GM21423 (cell line): ENCODE measurements at regions not wholly inside any gene's neighbourhood (a gene's known extent, or its start where the extent isn't known, plus 50 kb on each side); places are given as distances from the start of the nearest gene placed in this dataset.

Source experiments
- ATAC-seq: cut with Tn5 transposase; IDR thresholded peaks from one replicate; pipeline ENCODE4 v1.9.1; 2021; ENCODE audit warnings: mild to moderate bottlenecking, moderate library complexity; ENCODE audit not compliant: unreplicated experiment

GRCh38 chr2:14684516-14684915, 52.0 kb downstream of the LRATD1 start:
- no peak for ATAC-seq

GRCh38 chr2:14690926-14691325, 58.4 kb downstream of the LRATD1 start:
- no peak for ATAC-seq

- no peak for ATAC-seq
These were observed 61.4 kb downstream of the LRATD1 start for GRCh38 chr2:14693874-14694273.

- no peak for ATAC-seq
These were observed 68.2 kb downstream of the LRATD1 start for GRCh38 chr2:14700753-14701152.

GRCh38 chr2:14702258-14702657, 69.7 kb downstream of the LRATD1 start:
- ATAC-seq = no peak

GRCh38 chr2:14706201-14706600, 73.7 kb downstream of the LRATD1 start:
- ATAC-seq = no peak

GRCh38 chr2:14712111-14712510, 79.6 kb downstream of the LRATD1 start:
- ATAC-seq = no peak

GRCh38 chr2:14713248-14713647, 80.7 kb downstream of the LRATD1 start:
- ATAC-seq = no peak

GRCh38 chr2:14715600-14715999, 83.1 kb downstream of the LRATD1 start:
- ATAC-seq = no peak

- no peak for ATAC-seq
These were observed 83.8 kb downstream of the LRATD1 start for GRCh38 chr2:14716319-14716718.

GRCh38 chr2:14717131-14717530, 84.6 kb downstream of the LRATD1 start:
- ATAC-seq = no peak

GRCh38 chr2:14720319-14720718, 87.8 kb downstream of the LRATD1 start:
- ATAC-seq = no peak

GRCh38 chr2:14720739-14721138, 88.2 kb downstream of the LRATD1 start:
- no peak for ATAC-seq

GRCh38 chr2:14722904-14723570, 90.5 kb downstream of the LRATD1 start:
- ATAC-seq = no peak

- no peak for ATAC-seq
These were observed 91.2 kb downstream of the LRATD1 start for GRCh38 chr2:14723684-14724083.

GRCh38 chr2:14735696-14736095, 103.2 kb downstream of the LRATD1 start:
- no peak for ATAC-seq

- ATAC-seq = no peak
These were observed 104.7 kb downstream of the LRATD1 start for GRCh38 chr2:14737201-14737600.

- ATAC-seq = no peak
These were observed 111.3 kb downstream of the LRATD1 start for GRCh38 chr2:14743861-14744260.

GRCh38 chr2:14745288-14746076, 113.0 kb downstream of the LRATD1 start:
- no peak for ATAC-seq

GRCh38 chr2:14746133-14746532, 113.6 kb downstream of the LRATD1 start:
- no peak for ATAC-seq

GRCh38 chr2:14747447-14747846, 114.9 kb downstream of the LRATD1 start:
- ATAC-seq = no peak

- no peak for ATAC-seq
These were observed 117.4 kb downstream of the LRATD1 start for GRCh38 chr2:14749884-14750283.
